GM21786 (cell line): ENCODE measurements at regions not wholly inside any gene's neighbourhood (a gene's known extent, or its start where the extent isn't known, plus 50 kb on each side); places are given as distances from the start of the nearest gene placed in this dataset.
"Not testable (repeated sequence)": the region's sequence is repeated elsewhere in the genome, so short reads cannot be mapped to it uniquely, and the experiment has no call there.

Experiments used
- ATAC-seq: cut with Tn5 transposase; IDR thresholded peaks from one replicate; pipeline ENCODE4 v1.9.1; 2021; ENCODE audit not compliant: unreplicated experiment

GRCh38 chr2:111282162-111282561 is 161.4 kb downstream of the BCL2L11 start:
- not testable (repeated sequence) for ATAC-seq

- not testable (repeated sequence) for ATAC-seq
Observed at GRCh38 chr2:111287646-111288568, 167.2 kb downstream of the BCL2L11 start.

GRCh38 chr2:111290370-111290769 is 169.7 kb downstream of the BCL2L11 start:
- ATAC-seq = not testable (repeated sequence)

- not testable (repeated sequence) for ATAC-seq
Observed at GRCh38 chr2:111291566-111291965, 170.9 kb downstream of the BCL2L11 start.

- ATAC-seq = not testable (repeated sequence)
Observed at GRCh38 chr2:111292232-111292968, 171.7 kb downstream of the BCL2L11 start.

GRCh38 chr2:111294699-111295098 is 174.0 kb downstream of the BCL2L11 start:
- not testable (repeated sequence) for ATAC-seq

GRCh38 chr2:111296122-111296804 is 175.5 kb downstream of the BCL2L11 start:
- ATAC-seq = not testable (repeated sequence)

- not testable (repeated sequence) for ATAC-seq
Observed at GRCh38 chr2:111297128-111297527, 176.4 kb downstream of the BCL2L11 start.

GRCh38 chr2:111298927-111299326 is 178.2 kb downstream of the BCL2L11 start:
- not testable (repeated sequence) for ATAC-seq

GRCh38 chr2:111299635-111300034 is 178.9 kb downstream of the BCL2L11 start:
- not testable (repeated sequence) for ATAC-seq

- not testable (repeated sequence) for ATAC-seq
Observed at GRCh38 chr2:111301677-111302076, 181.0 kb downstream of the BCL2L11 start.

- not testable (repeated sequence) for ATAC-seq
Observed at GRCh38 chr2:111302397-111303218, 181.9 kb downstream of the BCL2L11 start.

GRCh38 chr2:111307302-111307701 is 186.6 kb downstream of the BCL2L11 start:
- not testable (repeated sequence) for ATAC-seq

GRCh38 chr2:111309231-111310075 is 188.7 kb downstream of the BCL2L11 start:
- ATAC-seq = not testable (repeated sequence)

GRCh38 chr2:111310395-111310794 is 189.7 kb downstream of the BCL2L11 start:
- ATAC-seq = not testable (repeated sequence)

GRCh38 chr2:111311568-111311967 is 190.9 kb downstream of the BCL2L11 start:
- ATAC-seq = not testable (repeated sequence)

- ATAC-seq = not testable (repeated sequence)
Observed at GRCh38 chr2:111312897-111313607, 192.3 kb downstream of the BCL2L11 start.

- not testable (repeated sequence) for ATAC-seq
Observed at GRCh38 chr2:111313711-111314110, 193.0 kb downstream of the BCL2L11 start.
